Endodermal cell (in vitro differentiated cells): ENCODE measurements at regions not wholly inside any gene's neighbourhood (a gene's known extent, or its start where the extent isn't known, plus 50 kb on each side); places are given as distances from the start of the nearest gene placed in this dataset.

Experiments
- DNase-seq: peaks from one replicate; pipeline ENCODE4 v3.0.0-alpha.2; 2017
- H3K27ac ChIP-seq: 2 replicates; pipeline ENCODE4 v1.5.1; 2013; ENCODE audit warnings: mild to moderate bottlenecking, low read depth, low read length, moderate library complexity
- H3K27me3 ChIP-seq: 2 replicates; pipeline ENCODE4 v1.6.1; 2013; ENCODE audit warnings: mild to moderate bottlenecking, low read length, moderate library complexity; ENCODE audit not compliant: insufficient read depth, control insufficient read depth, poor library complexity, severe bottlenecking
- H3K36me3 ChIP-seq: 2 replicates; pipeline ENCODE4 v1.7.0; 2013; ENCODE audit warnings: mild to moderate bottlenecking, low read length, moderate library complexity; ENCODE audit not compliant: control insufficient read depth, insufficient read depth
- H3K4me1 ChIP-seq: one replicate; pipeline ENCODE4 v1.7.0; 2013; ENCODE audit warnings: low read length; ENCODE audit not compliant: control insufficient read depth, insufficient read depth
- H3K4me3 ChIP-seq: 2 replicates; pipeline ENCODE4 v1.5.1; 2013; ENCODE audit warnings: mild to moderate bottlenecking, low read length, moderate library complexity
- H3K9ac ChIP-seq: 2 replicates; pipeline ENCODE4 v1.6.1; 2013; ENCODE audit warnings: mild to moderate bottlenecking, low read length, moderate library complexity; ENCODE audit not compliant: poor library complexity, severe bottlenecking; ENCODE audit errors: extremely low read depth
- H3K9me3 ChIP-seq: 2 replicates; pipeline ENCODE4 v1.6.1; 2013; ENCODE audit warnings: mild to moderate bottlenecking, low read length, moderate library complexity; ENCODE audit not compliant: control insufficient read depth
- H3K27ac Mint-ChIP-seq: 2 replicates; pipeline ENCODE4 v1.8.0; 2020; ENCODE audit warnings: mixed read lengths
- H3K27me3 Mint-ChIP-seq: 2 replicates; pipeline ENCODE4 v1.8.0; 2021; ENCODE audit warnings: mild to moderate bottlenecking, mixed read lengths; ENCODE audit not compliant: insufficient read depth
- H3K36me3 Mint-ChIP-seq: 2 replicates; pipeline ENCODE4 v1.8.0; 2020; ENCODE audit warnings: low read depth, mixed read lengths
- H3K4me1 Mint-ChIP-seq: 2 replicates; pipeline ENCODE4 v1.8.0; 2020; ENCODE audit warnings: mixed read lengths
- H3K4me3 Mint-ChIP-seq: 2 replicates; pipeline ENCODE4 v1.8.0; 2020; ENCODE audit warnings: mild to moderate bottlenecking, moderate library complexity, mixed read lengths
- H3K9me3 Mint-ChIP-seq: 2 replicates; pipeline ENCODE4 v1.8.0; 2020; ENCODE audit warnings: mild to moderate bottlenecking, mixed read lengths
- CTCF ChIP-seq: fragments of 200-600 bp; sonication (generic); conservative IDR thresholded peaks from 2 replicates; pipeline ENCODE4 v1.5.0; 2021; ENCODE audit warnings: antibody characterized with exemption, mild to moderate bottlenecking
- WGBS, 2 experiments: methylation state at CpG; one replicate each; pipeline versions ENCODE4 v1.1.5 to v1.1.7; 2013; ENCODE audit warnings: missing lambda C conversion rate in 2 of 2, mixed read lengths in 1 of 2; ENCODE audit not compliant: insufficient coverage in 1 of 2, insufficient read length in 1 of 2; 5-methylcytosine and 5-hydroxymethylcytosine counted together

- no peaks in the 10 kb centered on the region for H3K27me3 ChIP-seq
- Mint-ChIP-seq H3K9me3 (no peaks in the 10 kb centered on the region), H3K27me3 (no peaks in the 10 kb centered on the region), H3K4me3 (no peak overlapping the region), H3K36me3 (no peaks in the 10 kb centered on the region), H3K4me1 (peaks cover 2% of the 10 kb centered on the region), H3K27ac (no peak overlapping the region)
- no peak overlapping the region for H3K4me3 ChIP-seq
- H3K4me1 ChIP-seq: no peaks in the 10 kb centered on the region
- no peak for TF ChIP-seq CTCF
- no peak overlapping the region for H3K9ac ChIP-seq
- H3K36me3 ChIP-seq: no peaks in the 10 kb centered on the region
- no peak for DNase-seq
- no peak overlapping the region for H3K27ac ChIP-seq
- H3K9me3 ChIP-seq: no peaks in the 10 kb centered on the region
These were observed 361.7 kb downstream of the TMEM161B start for GRCh38 chr5:87906962-87907361.

DNA sequence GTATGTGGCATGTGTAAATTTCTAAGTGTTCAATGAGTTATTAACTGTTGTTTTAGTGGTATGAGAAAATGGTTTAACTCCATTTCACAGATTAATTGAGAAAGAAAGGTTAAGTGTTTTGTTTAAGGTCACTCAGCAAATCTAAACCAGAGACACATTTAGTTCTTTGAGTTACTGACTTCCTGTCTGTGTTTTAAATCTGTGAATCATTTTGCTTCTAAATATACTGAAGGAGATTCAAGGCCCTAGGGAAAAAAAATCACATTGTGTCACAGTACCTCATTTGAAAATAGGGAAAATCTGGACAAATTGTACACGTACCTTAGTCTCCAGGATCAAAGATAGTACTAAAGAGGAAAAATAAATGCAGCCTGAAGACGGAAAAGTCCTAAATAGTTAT is 368.2 kb downstream of the TMEM161B start:
- Histone ChIP-seq H3K36me3 (no peaks in the 10 kb centered on the region), H3K9ac (no peak overlapping the region), H3K9me3 (no peaks in the 10 kb centered on the region), H3K27ac (peak overlapping the region; percentile 88), H3K4me1 (no peaks in the 10 kb centered on the region), H3K27me3 (no peaks in the 10 kb centered on the region), H3K4me3 (no peak overlapping the region)
- Mint-ChIP-seq H3K4me1 (no peaks in the 10 kb centered on the region), H3K4me3 (no peak overlapping the region), H3K27ac (no peak overlapping the region), H3K27me3 (no peaks in the 10 kb centered on the region), H3K36me3 (no peaks in the 10 kb centered on the region), H3K9me3 (no peaks in the 10 kb centered on the region)
- 86 to 93% methylated on average over 1 to 2 of the region's 2 CpGs for WGBS, 2 experiments
- TF ChIP-seq CTCF: no peak
- no peak for DNase-seq

- Histone ChIP-seq H3K27me3 (no peaks in the 10 kb centered on the region), H3K27ac (peak overlapping the region; percentile 88), H3K9me3 (no peaks in the 10 kb centered on the region), H3K9ac (no peak overlapping the region), H3K4me3 (no peak overlapping the region), H3K4me1 (no peaks in the 10 kb centered on the region), H3K36me3 (no peaks in the 10 kb centered on the region)
- WGBS, 2 experiments: 48 to 71% methylated on average over 3 of the region's 3 CpGs
- no peaks in the 10 kb centered on the region for H3K36me3 Mint-ChIP-seq
- no peaks in the 10 kb centered on the region for H3K27me3 Mint-ChIP-seq
- no peak for TF ChIP-seq CTCF
- no peak for DNase-seq
- no peak overlapping the region for H3K27ac Mint-ChIP-seq
- H3K4me1 Mint-ChIP-seq: no peaks in the 10 kb centered on the region
- H3K4me3 Mint-ChIP-seq: no peak overlapping the region
- H3K9me3 Mint-ChIP-seq: no peaks in the 10 kb centered on the region
These were observed 368.9 kb downstream of the TMEM161B start for GRCh38 chr5:87899721-87900131.
